ENCODE measurements at regions not wholly inside any gene's neighbourhood (a gene's known extent, or its start where the extent isn't known, plus 50 kb on each side); places are given as distances from the start of the nearest gene placed in this dataset.

DNA sequence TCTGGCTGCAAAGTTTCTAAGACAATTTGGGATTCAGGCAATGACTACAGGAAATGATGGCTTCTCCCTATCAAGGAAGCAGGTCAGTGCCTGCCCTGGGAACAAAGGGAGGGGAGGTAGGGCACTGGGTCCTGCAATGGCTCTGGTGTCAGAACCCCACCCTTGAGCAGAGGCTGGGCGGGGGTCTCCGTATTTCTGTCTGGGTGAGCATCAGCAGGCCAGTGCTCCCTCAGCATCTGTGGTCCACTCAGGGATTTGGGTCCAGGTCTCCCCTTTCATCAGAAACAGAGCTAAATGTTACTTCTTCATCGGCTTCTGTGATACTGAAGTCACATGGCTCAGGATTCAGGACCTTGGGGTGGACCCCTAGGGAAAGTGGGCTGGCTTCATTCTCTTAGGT is 195.5 kb upstream of the CDH5 start:
- FAIRE-seq (no peak), DNase-seq (ENCODE audit: low read depth) (no peak)
- H3K4me3 ChIP-seq (ENCODE audit: low read depth, low read length), result no peak overlapping the region
- TF ChIP-seq, protein P1, sequence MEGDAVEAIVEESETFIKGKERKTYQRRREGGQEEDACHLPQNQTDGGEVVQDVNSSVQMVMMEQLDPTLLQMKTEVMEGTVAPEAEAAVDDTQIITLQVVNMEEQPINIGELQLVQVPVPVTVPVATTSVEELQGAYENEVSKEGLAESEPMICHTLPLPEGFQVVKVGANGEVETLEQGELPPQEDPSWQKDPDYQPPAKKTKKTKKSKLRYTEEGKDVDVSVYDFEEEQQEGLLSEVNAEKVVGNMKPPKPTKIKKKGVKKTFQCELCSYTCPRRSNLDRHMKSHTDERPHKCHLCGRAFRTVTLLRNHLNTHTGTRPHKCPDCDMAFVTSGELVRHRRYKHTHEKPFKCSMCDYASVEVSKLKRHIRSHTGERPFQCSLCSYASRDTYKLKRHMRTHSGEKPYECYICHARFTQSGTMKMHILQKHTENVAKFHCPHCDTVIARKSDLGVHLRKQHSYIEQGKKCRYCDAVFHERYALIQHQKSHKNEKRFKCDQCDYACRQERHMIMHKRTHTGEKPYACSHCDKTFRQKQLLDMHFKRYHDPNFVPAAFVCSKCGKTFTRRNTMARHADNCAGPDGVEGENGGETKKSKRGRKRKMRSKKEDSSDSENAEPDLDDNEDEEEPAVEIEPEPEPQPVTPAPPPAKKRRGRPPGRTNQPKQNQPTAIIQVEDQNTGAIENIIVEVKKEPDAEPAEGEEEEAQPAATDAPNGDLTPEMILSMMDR (IDR thresholded peaks at IDR 0.05; ENCODE audit: insufficient read depth, low read length, severe bottlenecking), result no peak
- H3K36me3 ChIP-seq (ENCODE audit: control insufficient read depth, insufficient read depth, low read length), result no peaks in the 10 kb centered on the region
- peaks cover 2% of the 10 kb centered on the region for H3K27me3 ChIP-seq (ENCODE audit: control insufficient read depth, insufficient read depth, low read length)

DNA sequence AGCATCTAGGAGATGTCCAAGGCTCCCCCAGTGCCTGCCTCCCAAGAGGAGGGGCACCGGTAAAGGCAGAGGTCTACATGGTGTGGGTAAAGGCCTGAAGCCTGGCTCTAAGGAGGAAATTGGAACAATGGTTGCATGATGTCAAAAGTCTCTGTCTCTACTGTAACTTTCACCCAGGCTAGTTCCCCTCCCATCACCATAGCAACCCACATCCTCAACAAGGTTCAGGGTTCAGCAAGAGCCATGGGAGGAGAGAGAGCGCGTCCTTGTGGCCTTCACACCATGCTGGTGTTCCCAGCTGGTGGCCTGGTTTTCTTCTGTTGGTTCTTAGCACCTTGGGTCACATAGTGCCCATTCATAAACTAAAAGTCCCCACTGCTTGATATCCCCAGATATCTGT is 196.7 kb upstream of the CDH5 start:
- Histone ChIP-seq H3K27me3 (ENCODE audit: control insufficient read depth, insufficient read depth, low read length) (peaks cover 2% of the 10 kb centered on the region), H3K4me3 (ENCODE audit: low read depth, low read length) (no peak overlapping the region), H3K36me3 (ENCODE audit: control insufficient read depth, insufficient read depth, low read length) (no peaks in the 10 kb centered on the region)
- DNase-seq (ENCODE audit: low read depth) (no peak), FAIRE-seq (no peak)
- TF ChIP-seq, protein P1 (IDR thresholded peaks at IDR 0.05; ENCODE audit: insufficient read depth, low read length, severe bottlenecking), result no peak

DNA sequence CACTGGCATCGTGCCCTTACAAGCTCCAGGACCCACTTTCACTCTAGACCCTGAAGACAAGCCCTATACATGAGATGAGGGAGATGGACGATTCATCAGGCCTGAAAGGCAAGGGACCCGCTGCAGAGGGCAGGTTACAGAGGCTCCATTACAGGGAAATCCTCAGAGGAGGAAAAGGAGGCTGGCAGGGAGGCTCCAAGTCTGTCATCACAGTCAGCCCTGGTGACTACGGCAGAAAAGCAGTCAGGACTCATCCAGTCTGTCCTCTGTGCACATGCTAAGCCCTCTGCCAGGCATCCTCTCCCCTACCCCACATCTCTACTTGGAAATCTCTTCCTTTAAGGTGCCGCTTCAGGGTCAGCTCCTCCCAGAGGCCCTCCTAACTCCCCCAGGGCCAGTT is 197.7 kb upstream of the CDH5 start:
- FAIRE-seq (no peak), DNase-seq (ENCODE audit: low read depth) (no peak)
- peaks cover 2% of the 10 kb centered on the region for H3K27me3 ChIP-seq (ENCODE audit: control insufficient read depth, insufficient read depth, low read length)
- TF ChIP-seq, protein P1 (IDR thresholded peaks at IDR 0.05; ENCODE audit: insufficient read depth, low read length, severe bottlenecking), result no peak
- no peak overlapping the region for H3K4me3 ChIP-seq (ENCODE audit: low read depth, low read length)
- no peaks in the 10 kb centered on the region for H3K36me3 ChIP-seq (ENCODE audit: control insufficient read depth, insufficient read depth, low read length)

DNA sequence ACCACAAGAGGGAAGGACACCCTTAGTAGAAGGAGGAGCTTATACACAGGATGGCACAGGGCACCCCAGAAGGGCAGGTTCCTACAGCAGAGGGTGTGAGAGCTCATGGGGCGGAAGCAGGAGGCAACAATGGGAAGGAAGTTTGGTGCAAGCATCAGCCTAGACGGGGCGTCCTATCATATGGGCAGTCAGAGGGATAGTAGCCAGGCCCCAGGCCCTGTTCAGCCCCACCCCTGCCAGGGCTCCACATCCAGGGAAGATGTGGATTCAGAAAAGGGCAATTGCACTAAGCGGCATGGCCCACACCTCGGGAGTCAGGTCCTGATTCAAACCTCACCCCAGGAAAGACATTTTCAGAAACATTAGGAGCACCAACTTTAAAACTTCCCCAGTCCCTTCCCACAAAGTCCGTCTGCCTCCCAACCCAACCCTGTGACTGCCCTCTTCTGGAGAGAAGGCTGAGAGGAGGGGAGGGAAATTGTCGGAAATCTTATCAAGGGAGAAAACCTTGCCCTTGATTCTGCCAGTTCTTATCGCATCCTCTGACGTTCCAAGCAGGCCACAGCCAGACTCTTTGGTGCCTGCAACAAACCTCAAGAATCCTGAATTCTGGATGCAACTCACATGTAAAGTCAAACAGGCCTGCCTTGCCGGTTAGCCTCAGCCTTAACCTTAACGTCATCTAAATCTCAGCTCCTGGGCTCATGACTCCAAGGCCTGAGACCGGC is 198.8 kb upstream of the CDH5 start:
- no peak for DNase-seq (ENCODE audit: low read depth)
- Histone ChIP-seq H3K36me3 (ENCODE audit: control insufficient read depth, insufficient read depth, low read length) (no peaks in the 10 kb centered on the region), H3K4me3 (ENCODE audit: low read depth, low read length) (no peak overlapping the region), H3K27me3 (ENCODE audit: control insufficient read depth, insufficient read depth, low read length) (peaks cover 2% of the 10 kb centered on the region)
- TF ChIP-seq, protein P1 (IDR thresholded peaks at IDR 0.05; ENCODE audit: insufficient read depth, low read length, severe bottlenecking), result no peak
- no peak for FAIRE-seq

DNA sequence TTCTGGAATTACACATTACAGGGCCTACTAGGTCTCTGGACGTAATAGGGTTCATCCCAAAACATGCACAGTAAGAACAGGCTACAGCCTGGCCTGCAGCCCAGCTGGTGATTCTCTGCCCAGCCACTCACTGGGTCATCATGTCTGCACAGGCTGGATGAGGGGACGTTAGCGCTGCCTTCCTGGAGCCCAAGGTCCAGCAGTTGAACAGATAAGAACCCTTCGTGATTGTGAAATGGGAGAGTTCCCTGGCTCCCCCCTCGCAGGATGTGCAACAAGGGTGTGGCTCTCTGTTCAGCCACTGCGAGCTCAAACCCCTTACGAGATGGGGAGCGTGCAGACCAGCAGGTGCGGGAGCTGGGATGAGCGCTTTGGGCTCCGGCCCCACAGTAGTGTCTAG is 200.0 kb upstream of the CDH5 start:
- TF ChIP-seq, protein P1 (IDR thresholded peaks at IDR 0.05; ENCODE audit: insufficient read depth, low read length, severe bottlenecking), result no peak
- Histone ChIP-seq H3K27me3 (ENCODE audit: control insufficient read depth, insufficient read depth, low read length) (peaks cover 2% of the 10 kb centered on the region), H3K36me3 (ENCODE audit: control insufficient read depth, insufficient read depth, low read length) (no peaks in the 10 kb centered on the region), H3K4me3 (ENCODE audit: low read depth, low read length) (no peak overlapping the region)
- no peak for FAIRE-seq
- no peak for DNase-seq (ENCODE audit: low read depth)

DNA sequence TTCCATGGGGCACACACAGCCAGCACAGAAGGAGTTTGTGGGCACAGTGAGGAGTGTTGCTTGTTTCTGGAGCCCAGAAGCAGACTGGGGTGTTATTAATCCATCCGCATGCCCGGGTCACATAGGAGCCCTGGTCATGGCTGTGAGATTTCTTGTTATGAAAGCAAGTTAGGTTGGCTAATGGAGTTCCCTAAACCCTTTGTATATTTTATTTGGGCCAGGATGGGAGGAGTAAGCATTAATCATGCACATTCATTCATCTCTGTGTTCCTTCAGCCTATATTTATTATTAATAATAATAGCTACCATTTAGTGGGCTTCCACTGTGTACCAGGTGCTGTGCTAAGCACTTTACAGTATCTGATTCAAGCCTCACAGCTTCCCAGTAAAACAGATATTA is 200.6 kb upstream of the CDH5 start:
- DNase-seq (ENCODE audit: low read depth) (no peak), FAIRE-seq (no peak)
- TF ChIP-seq, protein P1 (IDR thresholded peaks at IDR 0.05; ENCODE audit: insufficient read depth, low read length, severe bottlenecking), result no peak
- Histone ChIP-seq H3K27me3 (ENCODE audit: control insufficient read depth, insufficient read depth, low read length) (peaks cover 2% of the 10 kb centered on the region), H3K36me3 (ENCODE audit: control insufficient read depth, insufficient read depth, low read length) (no peaks in the 10 kb centered on the region), H3K4me3 (ENCODE audit: low read depth, low read length) (no peak overlapping the region)

All from bronchial epithelial cell (primary cell).